UCSD-AML1 (cell line): ENCODE measurements at regions not wholly inside any gene's neighbourhood (a gene's known extent, or its start where the extent isn't known, plus 50 kb on each side); places are given as distances from the start of the nearest gene placed in this dataset.

Experiments
- DNase-seq: peaks from one replicate; lab custom pipeline; 2025; ENCODE audit not compliant: unreplicated experiment; lab: John Stamatoyannopoulos, UW

- DNase-seq: no peak
Observed at GRCh38 chr7:25358926-25359325, 130.6 kb upstream of the NPVF start.

DNA sequence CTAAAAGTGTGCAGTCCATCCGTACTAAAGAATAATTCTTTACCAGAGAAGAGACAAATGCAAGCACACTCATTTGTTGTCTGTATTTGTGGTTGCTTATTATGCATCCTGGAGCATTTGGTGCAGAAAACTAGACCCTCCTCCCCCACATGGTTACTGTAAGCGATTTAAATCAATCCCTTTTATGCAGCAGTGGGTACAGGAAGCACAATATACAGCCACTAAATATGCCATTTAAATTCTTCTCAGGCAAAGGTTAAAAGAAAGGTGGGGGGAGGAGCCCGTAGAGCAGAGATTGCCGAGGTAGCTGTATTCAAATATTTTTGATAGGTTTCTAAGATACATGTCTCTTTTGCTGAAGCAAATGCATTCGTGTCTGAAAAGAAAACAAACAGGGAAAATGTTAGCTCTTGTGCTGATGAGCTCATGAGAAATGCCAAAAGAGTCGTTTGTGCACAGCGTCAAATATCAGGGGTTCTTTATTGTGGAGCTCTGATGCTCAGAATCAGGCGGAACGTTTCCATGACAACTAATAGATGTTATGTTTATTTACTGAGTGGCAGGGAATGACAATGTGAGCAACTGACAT, 131.3 kb upstream of the NPVF start:
- no peak for DNase-seq

DNA sequence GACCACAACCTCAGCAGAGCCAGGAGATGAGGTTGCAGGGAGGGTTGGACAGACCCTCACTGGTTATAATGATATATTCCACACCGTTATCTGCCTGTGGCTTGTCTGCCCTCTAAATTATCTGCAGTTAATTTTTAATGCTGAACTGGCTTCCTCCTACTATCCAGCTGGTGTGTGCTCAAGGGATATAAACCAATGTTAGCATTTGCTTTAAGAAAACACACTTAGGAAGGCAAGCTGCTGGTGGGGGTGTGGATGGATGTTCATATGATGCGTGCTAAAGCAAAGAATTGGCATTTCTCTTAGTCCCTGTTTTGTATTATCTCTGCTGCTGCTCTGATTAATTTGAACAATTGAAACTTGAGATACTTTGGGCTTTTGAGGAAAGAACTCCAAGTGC, 132.2 kb upstream of the NPVF start:
- no peak for DNase-seq

DNA sequence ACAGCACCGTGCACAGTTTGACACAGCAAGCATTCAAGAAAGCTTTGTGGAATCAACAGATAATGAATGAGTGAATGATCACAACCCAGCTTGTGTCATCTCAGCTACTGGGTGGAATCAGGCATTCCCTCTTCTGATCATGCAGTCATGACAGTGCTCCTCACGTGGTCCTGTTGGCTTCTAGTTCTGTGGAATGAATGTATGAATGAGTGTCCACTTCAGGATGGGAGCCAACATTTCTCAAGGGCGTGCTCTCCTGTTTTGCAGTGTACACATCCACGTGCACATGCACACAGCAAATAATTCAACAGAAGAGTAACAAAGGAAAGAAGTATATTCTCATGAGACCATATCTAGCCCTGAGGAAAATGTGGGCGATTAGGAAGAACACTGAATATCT, 133.1 kb upstream of the NPVF start:
- DNase-seq: no peak

GRCh38 chr7:25361863-25362262, 133.6 kb upstream of the NPVF start:
- DNase-seq: no peak

GRCh38 chr7:25368599-25369201, 140.4 kb upstream of the NPVF start:
- no peak for DNase-seq

- no peak for DNase-seq
Observed at GRCh38 chr7:25369786-25370185, 141.5 kb upstream of the NPVF start.

- DNase-seq: no peak
Observed at GRCh38 chr7:25371972-25372371, 143.7 kb upstream of the NPVF start.

DNA sequence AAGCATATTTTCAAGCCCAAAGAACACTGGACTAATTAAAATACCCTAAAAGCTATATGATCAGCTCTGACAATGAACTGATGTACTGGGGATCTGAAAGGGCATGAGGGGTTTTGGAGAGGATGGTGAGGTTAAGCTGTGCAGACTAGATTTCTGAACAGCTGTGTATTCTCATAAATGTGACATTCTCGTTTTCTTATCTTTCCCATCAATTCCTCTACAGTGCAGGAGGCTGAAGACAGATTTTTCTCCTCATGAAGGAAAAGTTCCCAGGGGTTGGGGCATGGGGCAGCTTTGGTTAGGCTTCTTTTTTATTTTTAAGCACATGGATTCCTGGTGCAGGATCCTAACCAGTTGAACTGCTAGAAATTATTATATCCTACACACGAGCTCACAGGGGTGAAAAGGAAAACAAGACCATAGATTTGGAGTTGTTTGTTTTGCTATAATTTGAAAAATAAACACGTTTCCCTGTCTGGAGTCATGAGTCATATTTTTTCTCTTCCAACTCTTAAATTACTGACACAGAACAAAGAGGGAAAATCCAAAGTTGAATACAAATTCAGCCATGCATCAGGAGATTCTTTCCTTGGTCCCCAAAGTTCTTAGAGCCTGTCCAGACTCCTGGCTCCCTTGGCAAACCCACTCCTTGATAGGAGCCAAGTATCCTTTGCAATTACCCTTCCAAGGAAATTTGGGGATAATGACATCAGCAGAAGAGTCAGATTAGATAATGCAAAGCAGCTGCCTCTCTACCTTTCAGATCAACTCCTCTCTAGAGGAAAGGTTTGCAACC, 147.7 kb upstream of the NPVF start:
- no peak for DNase-seq

DNA sequence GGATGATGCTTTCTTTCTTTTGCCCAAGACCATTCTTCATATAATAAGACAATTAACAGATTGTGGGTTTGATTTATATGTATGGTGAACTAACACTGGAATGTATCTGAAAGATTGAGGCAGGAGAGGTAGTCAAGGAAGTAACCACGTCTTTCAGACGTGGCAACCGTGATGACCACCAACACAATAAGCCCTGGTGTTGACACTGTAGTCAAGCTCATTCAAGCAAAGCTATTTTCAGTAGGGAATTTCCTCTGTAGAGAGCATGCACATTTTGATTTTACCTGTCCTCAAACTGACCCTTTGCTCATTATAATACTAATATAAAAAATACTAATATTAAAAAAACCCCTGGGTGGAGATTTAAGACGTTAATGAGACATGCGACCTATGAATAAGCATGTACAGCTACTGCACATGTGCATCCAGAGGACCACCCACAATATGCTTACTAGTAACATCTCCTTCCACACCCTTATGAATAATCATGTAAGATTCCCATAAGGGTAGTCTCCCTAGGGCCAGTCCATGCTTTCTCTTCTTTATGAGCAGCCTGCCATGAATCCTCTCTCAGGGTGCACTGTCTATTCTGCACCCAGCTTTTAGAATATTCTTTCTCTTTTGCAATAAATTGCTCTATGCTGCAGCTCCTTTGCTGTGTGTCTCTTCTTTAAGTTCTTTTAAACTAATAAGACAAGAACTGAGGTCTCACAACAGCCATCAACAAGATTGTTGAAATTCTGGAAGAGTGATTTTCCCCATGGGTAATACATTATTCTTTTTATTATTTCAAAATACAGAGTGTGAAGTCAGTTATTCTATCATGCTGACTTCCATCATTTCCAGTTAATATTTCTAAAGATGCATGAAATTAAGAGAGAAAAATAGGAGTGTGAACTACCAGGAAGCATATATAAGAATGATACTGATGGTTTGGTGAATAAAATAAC, 151.3 kb upstream of the NPVF start:
- DNase-seq: no peak

DNA sequence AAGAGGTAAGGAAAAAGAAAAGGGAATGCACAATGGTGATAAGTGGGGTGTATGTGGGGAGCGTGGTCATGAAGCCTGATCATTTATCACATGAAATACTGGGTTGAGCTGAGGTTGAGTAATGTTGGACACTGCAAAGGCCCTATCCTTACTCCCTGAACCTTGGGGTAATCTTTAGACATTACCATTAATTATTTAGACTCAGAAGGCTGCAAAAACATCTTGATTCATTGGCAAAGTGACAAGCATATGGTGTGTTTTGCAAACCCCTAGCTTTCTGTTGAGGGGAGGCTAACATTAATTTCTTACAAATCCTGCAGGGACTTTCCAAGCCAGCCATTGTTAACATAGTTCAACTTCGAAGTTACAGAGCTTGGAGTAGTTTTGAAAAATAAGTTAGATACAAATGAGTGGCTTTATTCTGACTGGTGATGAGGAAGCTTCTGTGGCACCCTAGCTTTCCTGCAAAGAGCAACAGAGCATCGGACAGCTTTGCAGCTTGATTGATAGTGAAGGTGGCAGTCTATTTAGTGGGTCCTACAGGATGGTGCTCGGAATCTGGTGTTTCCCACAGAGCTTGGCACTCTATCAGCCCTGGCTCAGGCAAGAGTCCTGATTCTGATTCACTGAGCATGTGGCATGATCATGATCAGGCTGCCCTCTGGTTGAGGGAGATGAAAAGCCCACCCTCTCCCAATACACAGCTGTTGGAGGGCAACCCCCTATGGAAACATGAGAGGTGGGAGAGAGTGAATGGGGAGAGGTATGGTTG, 153.7 kb upstream of the NPVF start:
- DNase-seq: no peak

DNA sequence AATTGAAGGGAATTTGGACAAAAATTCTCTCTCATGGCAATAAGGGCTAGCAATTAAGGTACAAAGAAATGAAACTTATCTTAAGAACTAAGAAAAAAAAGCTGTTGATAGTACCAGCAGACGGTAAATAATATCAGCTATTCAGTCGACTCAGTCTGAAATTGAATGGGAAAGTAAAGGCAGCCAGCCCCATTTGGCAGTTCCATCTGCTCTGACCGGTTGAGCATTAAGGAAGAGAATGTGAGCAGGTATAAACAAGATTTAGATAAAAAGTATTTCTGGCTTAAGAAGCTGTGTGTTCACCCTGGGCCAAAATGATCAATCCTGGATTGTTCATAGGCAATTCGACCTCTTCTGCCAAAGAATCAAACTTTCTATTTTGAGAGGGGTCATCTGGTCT, 154.6 kb upstream of the NPVF start:
- DNase-seq: no peak

DNA sequence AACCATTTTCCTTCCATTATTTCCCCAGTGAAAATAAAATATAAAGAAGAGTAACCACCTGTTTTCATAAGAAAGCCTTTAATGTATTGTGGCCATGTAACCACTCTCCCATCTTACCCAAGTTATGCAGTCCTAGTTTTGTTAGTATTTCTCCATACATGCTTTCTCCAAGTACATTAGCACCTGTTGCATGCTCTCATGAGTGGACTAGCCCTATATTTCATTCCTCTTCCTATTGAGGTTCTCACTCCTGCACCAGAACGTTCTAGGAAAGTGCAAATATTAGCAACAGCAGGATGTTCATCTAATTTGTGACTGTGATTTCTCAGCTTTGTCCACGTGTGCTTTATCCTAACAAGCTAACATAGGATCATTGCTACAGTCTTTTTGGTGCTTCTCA, 155.1 kb upstream of the NPVF start:
- no peak for DNase-seq

DNA sequence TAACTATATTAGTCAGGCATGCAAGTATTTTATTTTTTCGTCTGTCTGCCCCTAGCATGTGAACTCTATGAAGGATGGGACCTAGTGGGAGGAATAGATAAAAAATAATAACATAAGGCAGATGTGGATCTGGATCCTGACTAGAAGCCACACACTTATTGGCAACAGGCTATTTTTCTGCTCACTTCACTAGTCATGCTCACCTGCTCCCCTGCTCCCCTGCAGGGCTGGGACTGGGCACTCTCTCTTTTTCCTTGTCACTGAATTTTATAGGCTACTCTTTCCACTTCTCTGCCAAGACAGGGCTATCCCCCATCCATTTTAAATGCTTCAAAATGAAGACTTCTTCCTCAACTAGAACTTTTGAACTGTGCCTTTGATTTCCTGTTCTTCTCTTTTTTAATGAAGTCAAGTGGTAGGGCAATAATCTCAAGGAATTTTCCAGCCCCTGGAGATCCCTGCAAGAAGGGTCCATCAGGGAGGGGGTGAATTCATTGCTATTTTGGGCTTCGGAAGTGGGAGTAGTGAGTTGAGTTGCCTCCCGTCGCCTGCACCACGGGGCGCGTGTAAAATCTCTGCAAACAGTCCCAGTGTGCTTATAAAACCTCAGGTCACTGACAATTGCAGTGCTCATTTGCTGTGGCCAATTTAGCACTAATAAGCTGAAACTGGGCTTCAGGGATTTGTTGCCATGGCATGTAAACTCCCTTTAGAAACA, 156.7 kb upstream of the NPVF start:
- DNase-seq: no peak

DNA sequence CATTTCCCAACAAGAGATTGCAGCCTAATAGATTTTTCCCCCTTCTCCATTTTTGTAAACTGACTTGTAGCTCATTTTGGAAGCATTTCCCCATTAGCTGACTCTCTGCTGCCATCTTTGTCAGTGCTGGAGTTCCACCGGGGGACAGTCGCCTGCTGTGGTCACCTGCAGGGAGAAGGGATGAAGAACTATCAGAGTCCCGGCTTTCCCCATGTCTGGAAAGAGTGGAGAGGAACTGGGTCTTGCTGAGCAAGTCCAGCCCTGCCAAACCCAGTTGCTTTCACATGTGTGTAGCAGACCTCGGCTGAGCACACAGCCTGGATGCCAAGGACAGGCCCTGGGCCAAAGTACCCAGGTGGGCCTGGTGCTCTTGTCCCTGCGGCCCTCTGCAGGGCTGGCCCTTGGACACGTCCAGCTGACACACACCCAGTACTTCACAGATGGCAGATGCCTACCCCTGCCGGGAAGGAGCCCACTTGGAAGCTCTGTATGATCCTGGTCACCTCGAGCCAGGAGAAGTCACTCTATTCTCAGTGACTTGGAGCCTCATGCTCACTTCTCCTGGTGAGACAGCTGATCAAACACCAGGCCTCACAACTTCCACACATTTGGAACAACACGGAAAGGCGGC, 157.3 kb upstream of the NPVF start:
- DNase-seq: no peak

GRCh38 chr7:25386311-25386744, 158.0 kb upstream of the NPVF start:
- DNase-seq: no peak

DNA sequence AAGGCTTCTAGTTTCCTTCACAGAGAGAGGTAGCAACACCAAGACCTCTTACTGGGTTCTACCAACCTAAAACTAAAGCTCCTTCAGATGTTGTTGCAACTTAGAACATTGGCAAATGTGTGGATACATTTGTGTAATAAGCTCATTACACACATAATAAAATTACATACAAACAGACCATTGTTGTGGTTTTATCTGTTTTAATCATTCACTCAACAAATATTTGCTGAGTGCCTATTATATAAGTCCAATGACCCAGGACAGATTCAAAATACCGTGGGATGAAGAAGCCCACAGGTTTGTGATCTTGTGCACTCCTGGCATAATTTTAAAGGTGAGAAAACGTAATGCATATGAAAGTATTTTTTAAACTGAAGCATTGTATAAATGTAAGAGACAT, 160.4 kb upstream of the NPVF start:
- DNase-seq: no peak

GRCh38 chr7:25389489-25390106, 161.3 kb upstream of the NPVF start:
- no peak for DNase-seq

DNA sequence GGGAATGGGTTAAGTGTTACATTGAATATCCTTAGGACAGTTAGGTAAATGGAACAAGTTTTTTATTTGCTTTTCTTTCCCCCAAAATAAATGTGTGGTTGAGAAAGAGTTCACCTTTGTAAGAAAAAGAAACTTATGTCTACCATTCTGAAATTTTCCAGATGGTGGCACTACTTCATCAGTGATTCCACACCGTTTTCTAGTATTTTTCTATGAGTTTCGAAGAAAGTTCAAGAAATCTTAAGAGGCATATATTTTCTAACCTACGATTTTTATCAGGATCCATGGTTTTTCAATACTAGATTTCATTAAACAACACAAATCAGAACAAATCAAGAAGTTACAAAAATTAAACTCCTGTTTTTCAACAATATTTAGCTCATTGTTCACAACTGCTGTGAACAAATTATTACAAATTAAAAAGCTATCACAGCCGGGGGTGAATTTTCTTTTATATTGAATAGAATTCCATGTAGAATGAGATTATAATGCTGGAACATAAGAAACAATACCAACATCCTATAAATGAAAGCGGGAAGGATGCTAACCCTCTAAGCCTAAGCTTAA, 163.1 kb upstream of the NPVF start:
- no peak for DNase-seq
